Activated CD4-positive, alpha-beta T cell treated with anti-CD3 and anti-CD28 coated beads, Interleukin-10, Interleukin-2, amounts not matched to agents 100 ng/mL and 50 ng/mL, durations not matched to agents 16 hours and 8 hours (primary cell): ENCODE measurements at regions not wholly inside any gene's neighbourhood (a gene's known extent, or its start where the extent isn't known, plus 50 kb on each side); places are given as distances from the start of the nearest gene placed in this dataset.

Source experiments
- DNase-seq: peaks from one replicate; pipeline ENCODE4 v3.0.0-alpha.2; 2020

DNA sequence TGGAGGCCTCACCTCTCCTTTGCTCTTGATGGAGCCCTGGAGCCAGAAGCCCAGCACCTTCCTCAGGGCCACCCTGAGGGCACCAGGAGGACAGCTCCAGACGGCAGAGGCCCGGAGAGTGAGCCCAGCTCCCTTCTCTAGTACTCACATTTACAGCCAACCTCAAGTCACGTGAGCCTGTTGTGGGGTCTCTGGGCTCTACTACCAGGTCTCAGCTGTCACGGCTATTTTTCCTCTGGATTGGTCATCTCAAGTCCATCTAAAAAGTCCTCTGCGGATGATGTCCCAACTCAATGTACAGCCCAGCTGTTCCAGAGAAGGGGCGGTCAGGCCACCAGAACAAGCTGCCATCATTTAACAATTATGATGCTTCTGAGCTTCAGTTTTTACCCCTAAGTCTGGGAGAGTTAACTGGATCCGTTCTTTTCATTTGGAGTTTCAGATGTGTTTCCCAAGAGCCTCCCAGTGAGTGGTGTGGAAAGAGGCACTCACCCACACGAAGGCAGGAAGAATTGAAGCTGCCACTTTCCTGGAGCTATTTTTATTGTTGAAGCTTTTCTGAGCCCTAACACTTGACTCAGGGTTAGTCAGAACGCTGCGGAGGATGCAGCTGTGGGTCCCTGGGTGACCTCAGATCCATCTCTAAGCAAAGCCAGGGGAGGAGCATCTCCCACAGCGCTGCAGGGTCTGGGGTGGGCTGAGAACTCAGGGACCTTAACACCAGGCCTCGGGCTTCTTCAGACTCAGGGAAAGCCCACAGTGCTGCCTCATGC, 143.5 kb upstream of the UBL3 start:
- DNase-seq = no peak

DNA sequence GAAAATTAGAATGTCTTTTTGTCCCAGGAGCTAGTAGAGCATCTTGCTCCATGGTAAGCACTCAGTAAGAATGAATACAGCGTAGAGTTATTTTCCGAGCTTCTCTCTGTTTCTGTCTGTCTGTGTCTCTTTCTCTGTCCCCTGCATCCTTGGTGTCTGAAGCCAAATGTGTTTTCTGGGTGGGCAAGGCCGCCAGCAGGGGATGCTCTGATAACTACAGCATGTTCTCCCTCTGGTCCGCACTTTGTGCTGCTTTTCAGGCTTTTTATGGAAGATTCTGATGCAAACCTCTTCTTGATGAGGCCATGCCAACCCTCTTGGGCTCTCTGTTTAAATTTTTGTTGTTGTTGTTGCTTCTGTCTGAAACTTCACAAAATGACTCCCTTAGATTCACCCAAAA, 142.8 kb upstream of the UBL3 start:
- no peak for DNase-seq

DNA sequence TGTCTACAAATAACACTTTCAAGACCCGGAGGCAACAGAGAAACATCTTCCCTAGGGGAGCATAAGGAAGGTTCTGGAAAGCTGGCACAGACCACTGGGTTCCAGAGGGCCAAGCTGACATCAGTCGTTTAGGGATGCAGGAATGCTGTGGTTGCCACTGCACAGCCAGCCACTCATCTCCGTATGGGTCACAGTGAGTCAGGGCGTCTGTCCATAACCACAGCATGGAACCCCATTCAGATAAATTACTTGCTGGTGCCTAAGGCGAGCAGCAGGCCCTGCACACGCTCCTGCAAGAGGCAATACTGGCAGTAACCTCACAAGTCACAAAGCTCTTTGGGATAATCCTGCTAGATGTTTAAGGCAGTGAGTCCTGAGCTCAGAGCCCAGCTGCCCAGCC, 140.9 kb upstream of the UBL3 start:
- DNase-seq = no peak

DNA sequence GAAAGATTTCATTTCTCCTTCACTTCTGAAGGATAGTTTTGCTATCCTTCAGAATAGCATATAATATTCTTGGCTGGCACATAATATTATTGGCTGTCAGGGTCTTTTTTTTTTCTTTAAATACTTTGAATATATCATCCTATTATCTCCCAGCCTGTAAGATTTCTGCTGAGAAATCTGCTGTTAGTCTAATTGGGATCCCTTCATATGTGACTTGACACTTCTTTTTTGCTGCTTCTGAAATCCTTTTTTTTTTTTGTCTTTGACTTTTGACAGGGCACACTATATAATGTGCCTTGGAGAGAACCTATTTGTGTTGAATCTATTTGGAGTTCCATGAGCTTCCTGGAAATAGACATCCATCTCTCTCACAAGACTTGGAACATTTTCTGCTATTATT, 136.9 kb upstream of the UBL3 start:
- no peak for DNase-seq

DNA sequence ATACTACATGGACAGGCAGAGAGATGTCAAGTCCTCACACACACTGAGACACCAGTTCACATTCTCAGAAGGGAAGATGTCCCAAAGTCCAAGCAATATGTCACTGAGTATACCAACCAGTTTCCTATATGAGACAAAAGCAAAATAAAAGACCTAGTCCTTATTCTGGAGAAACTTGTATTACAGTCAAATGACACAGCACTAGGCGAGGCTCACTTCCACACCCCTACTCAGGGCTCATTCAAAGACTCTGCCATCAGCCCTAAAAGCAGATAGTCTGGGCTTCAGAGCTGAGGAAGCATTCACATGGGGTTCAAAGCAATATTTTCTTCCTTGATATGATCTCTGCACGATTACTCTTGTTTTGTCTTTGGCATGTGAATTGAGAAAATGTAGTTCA, 129.9 kb upstream of the UBL3 start:
- DNase-seq = no peak

DNA sequence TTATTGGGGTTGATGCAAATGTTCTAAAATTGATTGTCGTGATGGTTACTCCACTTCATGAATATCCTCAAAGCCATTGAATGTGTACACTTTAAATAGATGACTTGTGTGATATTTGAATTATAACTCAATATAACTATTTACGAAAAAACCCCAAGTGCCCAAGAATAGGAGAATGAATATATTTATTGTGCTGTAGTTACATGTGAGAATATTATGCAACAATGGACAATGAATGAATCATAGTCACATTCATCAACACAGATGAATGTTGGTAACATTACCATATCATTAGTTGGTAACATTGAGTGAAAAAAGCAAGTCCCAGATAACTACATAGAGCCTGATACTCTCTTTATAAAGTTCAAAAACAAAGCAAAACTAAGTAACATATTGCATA, 127.8 kb upstream of the UBL3 start:
- no peak for DNase-seq

DNA sequence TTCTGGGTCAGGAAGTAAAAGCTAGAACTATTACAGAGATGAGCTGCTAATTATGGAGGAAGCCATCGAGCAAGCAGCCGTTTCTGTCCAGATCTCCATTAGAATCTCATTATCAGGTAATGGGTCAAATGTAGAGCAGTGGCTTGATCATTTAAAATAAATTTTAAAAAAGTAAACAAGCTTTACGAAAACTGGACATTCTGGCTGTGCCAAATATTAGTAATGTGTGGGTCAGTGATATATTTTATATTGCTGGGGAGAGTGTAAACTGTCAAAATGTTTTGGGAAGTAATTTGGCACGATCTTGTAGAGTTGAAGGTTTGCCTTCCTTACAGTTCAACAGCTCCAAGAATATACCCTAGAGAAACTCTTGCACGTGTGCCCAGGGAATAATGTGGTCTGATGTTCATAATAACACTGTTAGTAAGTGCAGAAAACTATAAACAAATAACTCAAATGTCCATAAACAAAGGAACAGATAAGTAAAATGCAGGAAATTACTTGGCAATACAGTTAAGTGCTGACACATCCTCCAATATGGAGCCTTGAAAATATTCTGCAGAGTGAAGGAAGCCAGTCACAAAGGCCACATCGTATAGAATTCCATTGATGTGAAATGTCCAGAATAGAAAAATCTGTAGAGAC, 127.2 kb upstream of the UBL3 start:
- no peak for DNase-seq

DNA sequence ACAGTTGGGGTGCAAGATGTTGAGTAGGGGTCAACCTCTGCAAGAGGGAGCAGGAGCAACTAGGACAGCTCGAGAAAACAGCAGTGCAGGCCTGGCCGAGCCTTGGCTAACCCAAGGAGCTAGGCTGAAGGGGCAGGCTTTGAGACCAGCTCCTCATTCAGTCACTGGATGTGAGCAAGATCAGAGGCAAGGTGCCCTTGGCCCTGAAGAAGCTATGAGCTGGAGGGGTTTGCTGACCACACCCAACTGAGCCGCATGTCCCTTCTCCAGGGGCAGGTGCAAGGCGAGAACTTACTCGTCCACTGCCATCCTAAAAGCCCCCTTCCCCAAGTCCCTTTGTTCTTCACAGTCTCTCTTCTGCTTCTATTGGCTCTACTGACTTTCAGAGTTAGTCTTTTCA, 126.1 kb upstream of the UBL3 start:
- no peak for DNase-seq

DNA sequence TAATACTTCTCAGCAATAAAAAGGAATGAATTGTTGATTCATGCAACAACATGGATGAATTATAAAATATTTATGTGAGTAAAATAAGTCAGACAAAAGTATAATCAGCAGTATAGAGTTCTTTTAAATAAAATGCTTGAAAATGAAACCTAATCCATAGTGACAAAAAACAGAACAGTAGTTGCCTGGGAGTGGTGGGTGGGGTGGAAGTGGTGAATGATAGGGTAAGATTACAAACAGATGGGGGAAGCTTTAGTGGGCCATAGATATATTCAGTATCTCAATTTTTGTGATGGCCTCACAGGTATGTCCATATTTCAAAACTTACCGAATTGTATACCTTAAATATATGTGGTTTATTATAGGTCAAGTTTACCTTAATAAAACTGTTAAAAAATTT, 124.9 kb upstream of the UBL3 start:
- DNase-seq = no peak

DNA sequence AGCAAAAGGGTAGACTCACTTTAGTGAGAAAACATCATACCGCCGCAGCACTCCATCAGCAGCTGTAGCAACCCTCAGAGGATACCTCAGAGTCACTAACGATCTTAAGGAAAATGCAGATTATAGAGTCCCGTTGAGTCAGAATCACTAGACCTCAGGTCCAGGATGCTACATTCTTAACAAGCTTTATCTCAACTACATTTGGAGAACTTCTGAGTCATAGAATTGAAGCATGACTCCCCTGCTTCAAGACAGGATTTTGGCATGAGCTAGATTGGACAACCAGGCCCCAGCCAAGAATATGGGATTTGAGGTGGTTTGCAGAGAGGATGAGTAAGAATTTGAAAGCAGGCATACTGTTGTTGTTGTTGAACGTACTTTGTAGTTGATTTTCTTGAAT, 118.9 kb upstream of the UBL3 start:
- no peak for DNase-seq

DNA sequence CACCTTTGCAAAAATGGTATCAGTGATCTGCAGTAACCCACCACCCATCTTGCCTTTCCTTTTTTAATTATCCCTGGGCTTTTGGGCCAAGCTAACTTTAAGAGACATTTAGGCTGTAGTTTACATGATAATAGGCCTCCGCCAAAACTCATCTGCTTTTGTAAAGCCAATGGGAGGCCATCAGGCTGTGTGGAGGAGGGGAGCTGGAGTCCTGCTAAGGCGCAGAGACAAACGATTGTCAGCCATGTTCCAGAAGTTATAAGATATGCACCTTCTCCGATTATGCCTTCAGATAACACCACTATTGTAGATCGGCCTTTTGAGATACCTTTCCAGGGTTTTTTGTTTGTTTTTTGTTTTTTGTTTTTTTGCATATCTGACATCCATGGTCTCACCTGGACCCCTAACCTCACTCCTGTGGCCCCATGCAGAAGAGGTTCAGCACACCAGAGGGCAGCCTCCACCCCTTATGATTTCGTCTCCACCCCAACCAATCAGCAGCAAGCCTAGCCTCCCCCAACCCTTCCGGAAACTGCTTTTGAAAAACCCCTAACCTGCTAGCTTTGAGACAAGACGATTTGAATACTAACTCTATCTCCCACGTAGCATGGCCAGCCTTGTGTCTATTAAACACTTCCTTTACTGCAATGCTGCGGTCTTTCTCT, 113.9 kb upstream of the UBL3 start:
- DNase-seq = no peak

DNA sequence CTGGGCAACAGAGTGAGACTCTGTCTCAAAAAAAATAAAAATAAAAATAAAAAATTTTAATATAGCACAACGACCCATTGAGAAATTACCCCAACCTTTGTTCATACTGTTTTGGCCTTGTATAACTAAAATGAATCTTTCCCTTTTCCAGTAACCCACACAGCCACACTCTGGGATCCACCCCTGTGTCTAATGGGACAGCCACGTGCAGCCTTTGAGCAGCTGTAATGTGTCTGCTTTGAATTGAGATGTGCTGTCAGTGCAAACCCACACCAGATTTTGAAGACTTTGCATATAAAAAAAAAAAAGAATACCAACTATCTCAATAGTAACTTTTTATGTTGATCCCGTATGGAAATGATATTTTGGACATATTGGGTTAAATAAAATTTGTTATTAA, 112.7 kb upstream of the UBL3 start:
- DNase-seq = no peak

DNA sequence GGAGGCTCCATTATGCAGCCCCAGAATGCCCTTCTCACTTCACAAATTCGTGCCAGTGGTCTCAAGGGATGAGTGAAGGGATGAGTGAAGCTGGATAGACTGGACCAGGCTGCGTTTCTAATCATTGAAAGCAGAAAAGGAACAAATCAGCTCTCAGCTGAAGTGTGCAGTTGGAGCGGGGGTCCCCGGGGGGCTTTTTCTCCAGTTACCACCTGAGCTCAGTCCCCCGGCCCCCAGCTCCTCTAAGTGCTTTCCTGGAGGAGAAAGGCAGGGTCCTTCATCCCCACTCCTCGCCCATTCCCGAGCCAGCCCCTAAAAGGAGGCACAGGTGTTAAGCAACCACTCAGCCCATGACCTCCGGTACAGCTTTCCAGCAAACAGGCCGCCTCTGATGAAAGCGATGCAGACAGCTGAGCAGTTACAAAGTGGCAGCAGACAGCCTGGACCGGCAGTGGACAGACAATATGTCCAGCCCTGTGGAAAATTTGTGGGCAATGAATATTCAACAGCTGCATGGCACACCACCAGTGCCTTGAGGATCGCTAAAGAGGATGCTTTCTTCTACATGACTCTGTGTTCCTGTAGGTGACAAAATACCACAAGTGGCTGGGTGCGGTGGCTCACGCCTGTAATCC, 110.7 kb upstream of the UBL3 start:
- DNase-seq = no peak

DNA sequence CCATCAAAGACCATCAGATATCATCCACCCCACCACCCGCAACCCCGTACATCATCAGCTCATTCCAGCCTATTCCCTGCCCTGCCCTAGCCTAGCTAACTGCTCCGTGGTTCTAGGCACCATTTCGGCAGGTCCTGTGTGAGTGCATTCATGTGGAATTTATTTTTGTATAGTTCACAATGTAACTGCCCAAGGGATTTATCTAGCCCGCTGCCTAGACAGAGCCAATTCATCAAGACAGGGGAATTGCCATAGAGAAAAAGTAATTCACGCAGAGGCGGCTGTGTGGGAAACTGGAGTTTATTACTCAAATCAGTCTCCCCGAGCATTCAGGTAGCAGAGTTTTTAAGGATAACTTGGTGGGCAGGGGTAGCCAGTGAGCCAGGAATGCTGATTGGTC, 109.2 kb upstream of the UBL3 start:
- DNase-seq = no peak

DNA sequence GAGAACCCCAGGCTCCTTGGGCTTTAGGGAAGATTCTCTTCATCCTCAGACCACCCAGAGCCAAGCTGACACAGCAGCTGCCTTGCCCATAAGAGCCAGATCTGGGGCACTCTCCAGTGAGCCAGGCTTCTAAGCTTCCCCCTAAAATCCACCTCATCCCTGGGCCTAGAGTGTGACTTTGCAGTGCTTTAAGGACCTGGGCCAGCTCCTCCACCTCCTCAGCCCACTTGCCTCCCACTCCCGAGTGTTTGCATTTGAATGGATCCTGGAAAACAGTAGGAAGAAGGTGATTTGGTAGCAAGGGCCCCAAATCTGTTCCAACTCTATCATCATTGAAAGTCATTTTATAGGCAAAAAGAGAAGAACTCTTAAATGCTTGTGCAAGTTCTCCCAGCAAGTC, 108.7 kb upstream of the UBL3 start:
- no peak for DNase-seq

DNA sequence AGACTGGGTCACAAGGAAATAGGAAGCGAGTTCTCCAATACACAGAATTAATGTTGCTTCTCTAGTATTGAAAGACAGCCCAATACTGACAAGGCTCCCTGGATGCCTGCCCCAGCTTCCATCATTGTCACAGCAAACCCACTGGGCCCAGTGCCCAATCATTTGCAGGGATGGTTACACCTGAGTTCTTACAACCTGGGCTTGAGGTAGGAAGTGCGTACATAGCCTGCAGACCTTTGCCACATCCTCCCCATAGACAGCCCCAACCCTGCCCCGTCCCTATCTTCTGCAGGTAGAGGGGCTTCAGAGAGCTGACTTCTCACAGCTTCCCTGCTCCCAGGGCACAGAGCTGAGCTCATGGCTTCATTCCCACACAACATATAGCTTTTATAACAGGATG, 108.1 kb upstream of the UBL3 start:
- DNase-seq = no peak

DNA sequence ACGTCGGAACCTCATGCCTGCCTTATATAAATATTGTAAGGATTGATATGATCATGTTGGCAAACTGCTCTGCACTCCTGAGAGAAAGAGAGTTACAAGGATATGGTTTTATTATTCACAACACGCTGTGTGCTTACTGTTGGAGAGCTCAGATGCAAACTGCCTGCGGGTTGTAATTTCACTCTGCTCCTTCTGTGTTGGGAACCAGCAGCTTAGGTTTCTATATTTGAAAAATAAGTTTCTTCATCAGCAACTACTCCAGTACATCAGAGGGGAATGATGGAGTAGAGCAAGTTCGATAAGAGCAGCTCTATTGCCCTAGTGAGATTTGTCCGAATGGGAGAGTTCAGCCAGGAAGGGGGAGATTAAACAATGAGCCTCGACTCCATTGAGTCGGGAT, 106.9 kb upstream of the UBL3 start:
- DNase-seq = no peak

DNA sequence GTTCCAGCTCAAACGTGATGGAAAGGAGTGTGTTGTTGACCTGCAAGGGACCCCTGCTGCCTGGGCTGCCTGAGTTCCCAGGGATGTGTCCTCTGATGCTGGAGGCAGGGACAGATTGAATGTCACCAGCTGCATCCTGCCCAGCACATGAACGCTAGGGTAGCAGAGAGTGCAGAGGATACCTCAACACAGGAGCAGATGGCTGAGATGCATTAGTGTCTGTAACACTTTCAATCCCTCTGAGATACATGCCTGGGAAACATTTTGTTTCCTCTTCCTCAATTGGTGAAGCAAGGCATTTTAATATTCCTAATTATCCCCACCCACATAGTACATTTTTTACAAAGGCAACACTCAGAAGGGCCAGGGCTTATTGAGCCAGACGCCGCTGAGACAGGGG, 106.4 kb upstream of the UBL3 start:
- DNase-seq = no peak

DNA sequence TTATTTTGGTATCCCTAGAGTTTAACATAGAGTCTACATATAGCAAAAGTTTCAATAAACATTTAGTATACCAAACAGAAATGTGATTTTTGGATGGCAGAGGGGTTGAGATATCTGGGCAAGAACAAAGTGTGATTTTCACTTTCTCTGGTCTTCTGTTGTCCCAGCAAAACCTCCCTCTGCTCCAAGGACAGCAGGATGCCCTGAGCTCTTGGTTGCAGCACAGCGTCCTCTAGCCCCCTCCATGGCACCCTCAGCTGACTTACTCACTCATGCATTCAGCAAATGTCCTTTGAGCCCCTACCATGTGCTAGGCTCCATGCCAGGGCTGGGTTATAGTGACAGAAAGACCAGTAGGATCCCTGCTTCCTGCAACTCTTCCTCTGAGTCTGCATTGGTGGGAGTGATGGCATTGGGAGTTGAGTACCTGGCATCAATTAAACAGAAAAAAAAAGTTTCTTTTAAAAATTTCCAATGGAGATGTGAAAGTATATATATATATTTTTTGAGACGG, 104.8 kb upstream of the UBL3 start:
- DNase-seq = no peak

DNA sequence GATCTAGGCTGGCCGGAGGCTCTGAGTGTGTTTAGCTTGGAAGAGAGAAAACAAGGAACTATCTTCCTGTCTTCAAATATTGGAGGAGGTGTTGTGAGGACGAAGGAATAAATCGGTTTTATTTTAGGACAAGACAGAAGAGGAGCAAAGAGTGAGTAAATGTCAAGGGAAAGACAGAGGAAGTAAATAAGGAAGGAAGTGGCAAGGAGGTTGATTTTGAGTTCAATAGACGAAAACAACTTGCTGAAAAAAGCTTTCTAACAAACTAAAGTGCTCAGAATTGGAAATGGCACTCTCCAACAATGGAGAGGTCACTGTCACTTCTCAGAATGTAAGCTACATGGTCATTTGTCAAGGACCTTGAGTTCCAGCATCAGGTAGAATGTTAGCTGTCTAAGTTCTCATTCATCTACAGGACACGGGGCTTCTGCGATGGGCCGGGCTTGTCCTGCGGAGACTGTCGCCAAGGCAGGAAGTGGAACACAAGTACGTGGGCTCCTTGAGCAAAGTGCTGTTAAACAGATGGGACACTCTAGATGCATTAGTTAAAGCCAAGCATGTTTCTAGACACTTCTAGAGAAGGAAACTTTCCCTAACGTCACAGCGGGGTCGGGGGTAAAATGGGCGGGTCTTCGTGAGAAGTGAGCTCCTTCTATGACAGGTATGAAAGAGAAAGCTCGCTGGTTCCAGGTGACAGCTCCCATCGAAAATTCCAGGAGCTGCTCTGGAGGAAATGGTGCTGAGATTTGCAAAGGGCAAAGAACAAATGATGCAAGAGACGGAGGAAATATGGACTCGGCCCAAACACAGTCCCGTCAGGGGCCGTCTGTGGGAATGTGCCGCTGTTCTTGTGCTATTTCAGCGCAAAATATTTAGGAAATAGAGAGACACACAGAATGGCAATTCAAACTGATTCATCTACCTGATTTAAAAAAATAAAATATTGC, 103.9 kb upstream of the UBL3 start:
- peak; percentile 33 for DNase-seq

DNA sequence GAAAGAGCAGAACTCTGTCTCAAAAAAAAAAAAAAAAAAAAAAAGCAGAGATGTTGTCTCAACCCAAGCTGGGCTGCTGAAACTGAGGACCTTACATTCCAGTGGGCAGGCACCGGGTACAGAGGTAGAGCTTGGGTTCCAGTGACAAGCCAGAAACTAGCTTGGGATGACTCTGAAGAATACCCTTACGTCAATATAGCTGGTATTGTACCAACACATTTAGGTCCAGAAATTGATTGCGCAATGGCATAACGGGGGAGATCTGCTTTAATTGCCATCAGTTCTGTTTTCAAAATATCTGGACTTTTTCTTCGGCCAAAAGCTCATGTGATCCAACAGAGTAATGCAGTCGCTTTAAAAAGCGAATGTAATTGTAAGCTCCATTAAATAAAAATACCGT, 103.1 kb upstream of the UBL3 start:
- DNase-seq = no peak

DNA sequence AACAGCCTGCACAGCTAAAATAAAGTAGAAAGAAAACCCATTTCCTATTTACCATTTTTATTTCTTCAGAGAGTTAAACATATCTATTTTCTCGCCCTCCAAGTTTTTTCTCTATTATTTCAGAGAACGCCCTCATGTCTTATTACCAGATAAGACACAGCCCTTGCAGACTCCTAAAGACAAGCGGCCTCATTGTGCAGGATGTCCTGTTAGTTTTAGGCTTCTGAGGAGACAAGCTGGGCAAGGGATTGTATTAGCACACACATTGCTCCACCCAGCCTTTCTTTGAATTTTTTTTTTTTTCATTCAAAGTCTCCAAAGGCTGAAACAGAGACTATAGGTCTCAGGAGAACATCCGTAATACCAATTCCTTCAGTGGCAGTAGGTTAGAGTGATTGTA, 101.8 kb upstream of the UBL3 start:
- DNase-seq = no peak

DNA sequence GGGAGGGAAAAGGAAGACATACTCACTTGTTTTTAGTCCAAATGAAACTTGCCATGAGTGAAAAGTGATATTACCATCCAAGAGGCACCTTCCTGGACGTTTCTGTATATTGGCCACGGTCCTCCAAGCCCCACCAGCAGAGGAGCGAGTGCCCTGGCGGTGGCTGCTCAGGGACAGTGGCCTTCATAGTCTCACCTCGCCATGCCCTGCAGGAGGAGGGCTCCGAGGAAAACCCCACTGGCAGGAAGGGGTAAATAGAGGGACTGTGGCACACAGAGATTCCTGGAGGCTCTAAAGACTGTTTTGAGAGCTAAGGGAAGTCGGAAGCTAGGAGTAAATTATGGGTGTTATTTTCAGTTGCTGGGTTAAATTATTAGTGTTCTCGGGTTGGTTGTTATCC, 98.4 kb upstream of the UBL3 start:
- no peak for DNase-seq
